ENCODE measurements at regions not wholly inside any gene's neighbourhood (a gene's known extent, or its start where the extent isn't known, plus 50 kb on each side); places are given as distances from the start of the nearest gene placed in this dataset.
"Not testable (repeated sequence)": the region's sequence is repeated elsewhere in the genome, so short reads cannot be mapped to it uniquely, and the experiment has no call there.

GRCh38 chr17:47066841-47067682 lies 88.0 kb upstream of the RPRML start:
- Mint-ChIP-seq H3K27ac (peak overlapping the region; percentile 81), H3K4me1 (peaks cover 41% of the 10 kb centered on the region), H3K27me3 (no peaks in the 10 kb centered on the region), H3K9me3 (no peaks in the 10 kb centered on the region), H3K4me3 (peak overlapping the region; percentile 88), H3K36me3 (ENCODE audit: low read depth) (peaks cover 19% of the 10 kb centered on the region)
- CTCF ChIA-PET, result interaction anchor here (0.9 kb wide), 2 partner anchors 13 to 65 kb away, joined by 3 to 5 read pairs; no protein-coding TSS in a partner anchor
- DNase-seq, result peak; percentile 78
- POLR2A ChIA-PET, result interaction anchor here (0.6 to 1.3 kb wide), 3 partner anchors 11 to 1173 kb away, joined by 3 to 7 read pairs (median 4); no protein-coding TSS in a partner anchor

DNA sequence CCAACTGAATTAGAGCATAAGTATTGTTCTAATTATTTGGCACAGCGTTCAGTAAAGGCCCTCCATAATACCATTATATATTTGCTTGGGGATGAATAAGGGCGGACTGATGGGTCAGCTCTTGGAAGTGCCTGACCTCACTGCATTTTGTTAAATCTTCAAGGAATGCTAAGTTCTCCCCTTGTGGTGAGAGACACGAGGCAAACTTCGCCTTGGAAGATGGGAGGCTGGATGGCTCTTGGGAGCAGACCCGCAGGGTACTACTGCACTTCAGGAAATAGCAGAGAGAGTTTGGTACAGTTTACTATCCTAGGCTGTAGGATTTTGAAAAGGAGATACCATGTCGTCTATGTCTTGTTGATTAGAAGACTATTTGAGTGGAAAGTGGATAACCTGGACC lies 87.0 kb upstream of the RPRML start:
- H3K36me3 Mint-ChIP-seq (ENCODE audit: low read depth), result peaks cover 15% of the 10 kb centered on the region
- DNase-seq, result no peak
- ChIA-PET POLR2A (no interaction called here), CTCF (interaction anchor here (0.9 kb wide), 1 partner anchor 64 kb away, joined by 3 read pairs; no protein-coding TSS in a partner anchor)
- H3K27me3 Mint-ChIP-seq, result no peaks in the 10 kb centered on the region
- peaks cover 34% of the 10 kb centered on the region for H3K4me1 Mint-ChIP-seq
- no peaks in the 10 kb centered on the region for H3K9me3 Mint-ChIP-seq
- peak overlapping the region; percentile 72 for H3K27ac Mint-ChIP-seq
- peak overlapping the region; percentile 88 for H3K4me3 Mint-ChIP-seq

DNA sequence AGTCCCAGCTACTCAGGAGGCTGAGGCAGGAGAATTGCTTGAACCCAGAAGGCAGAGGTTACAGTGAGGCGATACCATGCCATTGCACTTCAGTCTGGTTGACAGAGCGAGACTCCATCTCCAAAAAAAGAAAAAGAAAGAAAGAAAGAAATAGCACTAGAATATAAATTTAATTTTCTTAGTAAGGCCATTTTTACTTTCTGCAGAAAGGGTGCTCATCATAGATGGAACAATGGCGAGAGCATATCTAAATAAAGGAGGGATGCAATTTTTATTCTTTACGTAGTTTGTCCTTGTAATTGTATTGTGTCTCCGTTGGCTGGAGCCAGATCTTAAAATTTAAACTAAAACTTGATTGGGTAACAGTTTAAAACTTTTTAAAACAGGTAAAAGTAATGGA lies 85.6 kb upstream of the RPRML start:
- Mint-ChIP-seq H3K36me3 (ENCODE audit: low read depth) (peaks cover 9% of the 10 kb centered on the region), H3K4me1 (peaks cover 25% of the 10 kb centered on the region), H3K4me3 (no peak overlapping the region), H3K27ac (no peak overlapping the region), H3K9me3 (no peaks in the 10 kb centered on the region), H3K27me3 (no peaks in the 10 kb centered on the region)
- ChIA-PET POLR2A (no interaction called here), CTCF (interaction anchor here (0.8 kb wide), 1 partner anchor 63 kb away, joined by 3 read pairs; no protein-coding TSS in a partner anchor)
- no peak for DNase-seq

GRCh38 chr17:47063475-47063874 lies 84.4 kb upstream of the RPRML start:
- Mint-ChIP-seq H3K27me3 (no peaks in the 10 kb centered on the region), H3K9me3 (no peaks in the 10 kb centered on the region)
- CTCF ChIA-PET, result no interaction called here

GRCh38 chr17:47062851-47063250 lies 83.8 kb upstream of the RPRML start:
- H3K36me3 Mint-ChIP-seq (ENCODE audit: low read depth); H3K9me3 Mint-ChIP-seq; POLR2A ChIA-PET; H3K27ac Mint-ChIP-seq; H3K4me3 Mint-ChIP-seq; DNase-seq; CTCF ChIA-PET; H3K27me3 Mint-ChIP-seq: not testable (repeated sequence)
- H3K4me1 Mint-ChIP-seq, result peaks cover 15% of the 10 kb centered on the region

More at GRCh38 chr17:47063475-47063874, 84.4 kb upstream of the RPRML start:
- peaks cover 18% of the 10 kb centered on the region for H3K4me1 Mint-ChIP-seq
- POLR2A ChIA-PET, result no interaction called here
- H3K36me3 Mint-ChIP-seq (ENCODE audit: low read depth), result peaks cover 9% of the 10 kb centered on the region
- H3K27ac Mint-ChIP-seq, result no peak overlapping the region
- DNase-seq, result no peak
- H3K4me3 Mint-ChIP-seq, result no peak overlapping the region

DNA sequence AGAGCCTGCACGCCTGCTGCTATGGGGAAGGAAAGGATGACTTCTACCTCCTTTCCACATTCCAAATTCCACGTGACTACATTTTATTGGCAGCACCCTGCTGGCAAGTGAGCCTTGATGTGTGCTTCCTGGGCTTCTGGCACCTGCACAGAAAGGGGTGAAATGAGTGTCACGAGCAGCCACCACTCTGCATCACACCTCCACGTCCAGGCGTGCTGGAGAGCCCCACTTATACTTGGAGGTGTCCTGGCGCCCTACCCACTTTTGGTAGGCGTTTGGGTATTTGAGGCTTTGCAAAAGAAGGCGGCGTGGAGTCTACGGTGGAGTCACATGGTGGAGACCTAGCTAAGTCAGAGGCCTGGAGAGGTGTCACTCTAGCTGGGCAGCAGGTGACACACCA lies 81.0 kb upstream of the RPRML start:
- H3K4me1 Mint-ChIP-seq, H3K27ac Mint-ChIP-seq, H3K27me3 Mint-ChIP-seq, DNase-seq, CTCF ChIA-PET, H3K9me3 Mint-ChIP-seq, POLR2A ChIA-PET, H3K4me3 Mint-ChIP-seq: not testable (repeated sequence)
- peaks cover 12% of the 10 kb centered on the region for H3K36me3 Mint-ChIP-seq (ENCODE audit: low read depth)

DNA sequence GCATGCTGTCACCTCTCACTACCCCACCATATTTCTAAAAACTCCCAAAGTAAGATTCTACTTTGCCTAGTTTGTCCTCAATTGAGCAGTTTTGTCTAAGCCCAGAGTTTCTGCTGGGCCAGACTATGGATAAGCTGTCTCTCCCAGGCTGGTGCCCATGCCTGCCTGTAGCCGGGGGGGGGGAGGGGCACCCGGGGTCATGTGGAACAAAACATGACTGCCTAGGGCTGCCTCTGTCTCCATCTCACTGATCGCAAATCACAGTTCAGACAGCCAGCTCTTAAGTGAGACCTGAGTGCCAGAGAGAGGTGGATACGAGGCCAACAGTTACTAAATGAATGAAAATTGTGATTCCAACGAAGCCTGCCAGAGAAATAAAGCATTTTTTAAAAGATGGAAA lies 78.8 kb upstream of the RPRML start:
- Mint-ChIP-seq H3K36me3 (ENCODE audit: low read depth) (peaks cover 12% of the 10 kb centered on the region), H3K27ac (no peak overlapping the region), H3K27me3 (no peaks in the 10 kb centered on the region), H3K4me3 (no peak overlapping the region), H3K9me3 (no peaks in the 10 kb centered on the region), H3K4me1 (no peaks in the 10 kb centered on the region)
- DNase-seq, result no peak
- ChIA-PET POLR2A (no interaction called here), CTCF (no interaction called here)

DNA sequence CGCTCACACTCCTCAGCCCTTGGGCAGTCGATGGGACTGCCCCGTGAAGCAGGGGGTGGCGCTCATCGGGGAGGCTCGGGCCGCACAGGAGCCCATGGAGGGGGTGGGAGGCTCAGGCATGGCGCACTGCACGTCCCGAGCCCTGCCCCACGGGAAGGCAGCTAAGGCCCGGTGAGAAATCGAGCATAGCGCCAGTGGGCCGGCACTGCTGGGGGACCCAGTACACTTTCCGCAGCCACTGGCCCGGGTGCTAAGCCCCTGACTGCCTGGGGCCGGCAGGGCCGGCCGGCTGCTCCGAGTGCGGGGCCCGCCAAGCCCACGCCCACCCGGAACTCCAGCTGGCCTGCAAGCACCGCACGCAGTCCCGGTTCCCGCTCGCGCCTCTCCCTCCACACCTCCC lies 78.2 kb upstream of the RPRML start:
- DNase-seq, H3K4me1 Mint-ChIP-seq, H3K27ac Mint-ChIP-seq, H3K9me3 Mint-ChIP-seq, H3K4me3 Mint-ChIP-seq, POLR2A ChIA-PET, CTCF ChIA-PET, H3K27me3 Mint-ChIP-seq: not testable (repeated sequence)
- H3K36me3 Mint-ChIP-seq (ENCODE audit: low read depth), result peaks cover 12% of the 10 kb centered on the region

GRCh38 chr17:47056687-47057086 lies 77.6 kb upstream of the RPRML start:
- DNase-seq, H3K27me3 Mint-ChIP-seq, H3K9me3 Mint-ChIP-seq, H3K27ac Mint-ChIP-seq, H3K4me1 Mint-ChIP-seq, CTCF ChIA-PET, POLR2A ChIA-PET, H3K4me3 Mint-ChIP-seq: not testable (repeated sequence)
- H3K36me3 Mint-ChIP-seq (ENCODE audit: low read depth), result peaks cover 12% of the 10 kb centered on the region
